Activated CD4-positive, alpha-beta memory T cell treated with anti-CD3 and anti-CD28 coated beads for 36 hours (primary cell): ENCODE measurements at regions not wholly inside any gene's neighbourhood (a gene's known extent, or its start where the extent isn't known, plus 50 kb on each side); places are given as distances from the start of the nearest gene placed in this dataset.

Source experiments
- CTCF ChIA-PET: fragments of 350-600 bp; sonication (Branson Sonifier 250); formaldehyde crosslinking; loops from one replicate; lab custom pipeline; 2021; ENCODE audit warnings: antibody characterized with exemption, inconsistent platforms; lab: Charles Lee
- POLR2A ChIA-PET: fragments of 350-600 bp; sonication (Branson Sonifier 250); formaldehyde crosslinking; loops from one replicate; lab custom pipeline; 2021; ENCODE audit warnings: antibody characterized with exemption; lab: Charles Lee
- DNase-seq: peaks from one replicate; pipeline ENCODE4 v3.0.0-alpha.2; 2020
- H3K27ac Mint-ChIP-seq: one replicate; pipeline ENCODE4 v1.8.0; 2021; ENCODE audit warnings: mixed read lengths
- H3K27me3 Mint-ChIP-seq: one replicate; pipeline ENCODE4 v1.8.0; 2021; ENCODE audit warnings: mixed read lengths
- H3K36me3 Mint-ChIP-seq: one replicate; pipeline ENCODE4 v1.8.0; 2021; ENCODE audit warnings: mixed read lengths
- H3K4me1 Mint-ChIP-seq: one replicate; pipeline ENCODE4 v1.8.0; 2021; ENCODE audit warnings: low read depth, mixed read lengths
- H3K4me3 Mint-ChIP-seq: one replicate; pipeline ENCODE4 v1.8.0; 2021; ENCODE audit warnings: mild to moderate bottlenecking, mixed read lengths
- H3K9me3 Mint-ChIP-seq: one replicate; pipeline ENCODE4 v1.8.0; 2021; ENCODE audit warnings: mixed read lengths
- intact Hi-C: fragments of 100-400 bp; cut with micrococcal nuclease; formaldehyde crosslinking; loops from one replicate; pipeline ENCODE4 v1.15.1; 2023

DNA sequence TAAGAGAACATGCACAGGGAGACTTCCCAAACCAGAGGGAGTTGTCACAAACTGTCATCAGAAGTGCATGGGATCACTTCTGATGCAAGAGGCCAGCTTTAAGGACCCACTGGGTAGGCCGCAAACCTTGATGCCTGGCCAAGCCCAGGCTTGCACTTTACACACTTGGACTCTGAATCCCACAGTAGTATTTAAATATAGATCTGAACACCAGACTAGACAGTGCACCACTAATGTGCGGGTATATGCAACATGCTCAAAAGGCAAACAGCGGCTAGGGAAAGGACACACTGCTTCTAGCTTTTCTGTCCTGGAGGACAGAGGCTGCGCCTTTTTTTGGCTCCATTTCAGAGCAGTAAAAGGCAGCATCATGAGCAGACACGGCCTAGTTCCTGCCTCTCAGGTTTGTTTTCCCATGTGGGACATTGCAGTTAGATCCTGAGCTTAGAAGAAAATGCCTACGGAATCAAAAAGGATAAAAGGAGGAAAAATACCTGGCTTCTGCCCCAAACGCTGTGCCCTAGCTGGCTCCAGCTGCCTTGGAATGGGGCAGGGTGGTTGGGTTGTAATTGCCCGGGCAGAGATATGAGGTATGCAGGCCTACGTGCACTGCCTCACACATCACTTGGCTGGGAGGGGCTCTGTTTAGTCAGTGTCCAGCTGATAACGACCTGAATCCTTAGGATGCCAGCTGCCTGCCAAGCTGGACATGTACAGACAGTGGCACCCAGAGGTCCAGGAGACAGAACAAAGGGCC is 84.5 kb upstream of the EGLN3 start:
- Mint-ChIP-seq H3K4me1 (no peaks in the 10 kb centered on the region), H3K27me3 (peaks cover 1% of the 10 kb centered on the region), H3K36me3 (no peaks in the 10 kb centered on the region), H3K27ac (no peak overlapping the region), H3K4me3 (no peak overlapping the region), H3K9me3 (no peaks in the 10 kb centered on the region)
- intact Hi-C loops: no loop called here
- CTCF ChIA-PET: no interaction called here
- DNase-seq: no peak
- POLR2A ChIA-PET: no interaction called here

DNA sequence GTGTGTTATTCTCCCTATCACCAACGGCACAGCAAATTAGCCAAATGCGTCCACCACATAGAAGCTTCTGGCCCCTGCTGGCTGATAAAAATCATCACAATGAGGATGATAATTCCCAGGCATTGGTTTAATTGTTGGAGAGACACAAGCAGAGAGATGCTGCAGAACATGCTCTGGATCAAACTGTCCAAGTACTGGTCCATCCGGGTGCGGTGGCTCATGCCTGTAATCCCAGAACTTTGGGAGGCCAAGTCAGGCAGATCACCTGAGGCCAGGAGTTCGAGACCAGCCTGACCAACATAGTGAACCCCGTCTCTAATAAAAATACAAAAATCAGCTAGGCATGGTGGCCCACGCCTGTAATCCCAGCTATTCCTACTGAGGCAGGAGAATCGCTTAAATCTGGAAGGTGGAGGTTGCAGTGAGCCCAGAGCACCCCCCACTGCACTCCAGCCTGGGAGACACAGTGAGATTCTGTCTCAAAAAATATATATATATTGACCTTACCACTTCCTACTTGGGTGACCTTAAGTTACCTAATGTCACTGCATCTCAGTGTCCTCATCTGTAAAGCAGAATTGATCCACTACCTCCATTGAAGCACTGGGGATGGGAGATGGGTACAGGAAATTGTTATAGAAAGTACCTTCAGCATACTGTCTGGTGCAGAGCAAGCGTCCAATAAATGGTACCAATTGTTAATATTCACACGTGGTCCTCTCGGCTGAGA is 83.7 kb upstream of the EGLN3 start:
- no peak for DNase-seq
- ChIA-PET POLR2A (no interaction called here), CTCF (no interaction called here)
- intact Hi-C loops: no loop called here
- H3K27me3 Mint-ChIP-seq: peaks cover 1% of the 10 kb centered on the region
- no peaks in the 10 kb centered on the region for H3K36me3 Mint-ChIP-seq
- H3K27ac Mint-ChIP-seq: no peak overlapping the region
- no peaks in the 10 kb centered on the region for H3K4me1 Mint-ChIP-seq
- H3K9me3 Mint-ChIP-seq: no peaks in the 10 kb centered on the region
- H3K4me3 Mint-ChIP-seq: no peak overlapping the region

DNA sequence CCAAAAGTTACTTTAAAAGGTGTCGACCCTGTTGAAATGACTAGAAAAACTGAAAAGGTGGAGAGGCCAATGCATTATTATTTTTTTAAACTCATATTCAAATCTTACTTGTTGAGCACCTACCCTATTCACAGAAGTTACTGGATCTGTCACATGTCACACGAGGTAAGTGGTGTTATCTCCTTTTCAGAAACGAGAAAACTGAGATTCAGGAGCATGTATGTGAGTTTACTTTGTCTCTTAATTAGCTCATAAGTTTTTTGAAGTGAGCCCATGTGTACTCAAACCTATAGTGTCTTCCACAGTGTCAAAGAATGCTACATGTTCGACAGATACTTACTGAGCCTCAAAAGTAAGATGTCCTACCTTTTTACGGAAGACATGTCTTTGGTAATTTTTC is 81.8 kb upstream of the EGLN3 start:
- no peaks in the 10 kb centered on the region for H3K36me3 Mint-ChIP-seq
- CTCF ChIA-PET: interaction anchor here (1.1 kb wide), 1 partner anchor 66 kb away, joined by 3 read pairs; no protein-coding TSS in a partner anchor
- no peak overlapping the region for H3K27ac Mint-ChIP-seq
- H3K4me1 Mint-ChIP-seq: no peaks in the 10 kb centered on the region
- no peak for DNase-seq
- POLR2A ChIA-PET: no interaction called here
- no peak overlapping the region for H3K4me3 Mint-ChIP-seq
- intact Hi-C loops: no loop called here
- H3K27me3 Mint-ChIP-seq: peaks cover 1% of the 10 kb centered on the region
- no peaks in the 10 kb centered on the region for H3K9me3 Mint-ChIP-seq

DNA sequence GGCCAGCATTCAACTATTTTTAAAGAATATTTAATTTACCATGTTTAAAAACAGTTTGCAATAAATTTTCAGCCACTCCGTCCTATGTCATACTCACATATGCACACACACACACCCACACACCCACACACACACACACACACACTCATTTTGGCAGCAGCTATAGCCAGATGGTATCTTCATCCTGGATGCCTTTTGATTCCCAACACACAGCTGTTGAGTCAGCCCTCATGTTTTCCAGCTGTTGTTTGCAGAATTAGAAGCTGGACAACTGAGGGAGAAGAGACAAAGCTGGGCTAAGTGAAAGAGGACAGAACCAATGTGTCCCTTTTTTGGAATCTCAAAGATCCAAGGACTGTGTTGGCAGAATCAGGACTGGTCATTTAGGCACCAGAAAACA is 80.0 kb upstream of the EGLN3 start:
- ChIA-PET CTCF (no interaction called here), POLR2A (no interaction called here)
- H3K36me3 Mint-ChIP-seq: no peaks in the 10 kb centered on the region
- peaks cover 1% of the 10 kb centered on the region for H3K27me3 Mint-ChIP-seq
- DNase-seq: no peak
- no peak overlapping the region for H3K27ac Mint-ChIP-seq
- no peaks in the 10 kb centered on the region for H3K4me1 Mint-ChIP-seq
- no peaks in the 10 kb centered on the region for H3K9me3 Mint-ChIP-seq
- no peak overlapping the region for H3K4me3 Mint-ChIP-seq
- intact Hi-C loops: no loop called here

DNA sequence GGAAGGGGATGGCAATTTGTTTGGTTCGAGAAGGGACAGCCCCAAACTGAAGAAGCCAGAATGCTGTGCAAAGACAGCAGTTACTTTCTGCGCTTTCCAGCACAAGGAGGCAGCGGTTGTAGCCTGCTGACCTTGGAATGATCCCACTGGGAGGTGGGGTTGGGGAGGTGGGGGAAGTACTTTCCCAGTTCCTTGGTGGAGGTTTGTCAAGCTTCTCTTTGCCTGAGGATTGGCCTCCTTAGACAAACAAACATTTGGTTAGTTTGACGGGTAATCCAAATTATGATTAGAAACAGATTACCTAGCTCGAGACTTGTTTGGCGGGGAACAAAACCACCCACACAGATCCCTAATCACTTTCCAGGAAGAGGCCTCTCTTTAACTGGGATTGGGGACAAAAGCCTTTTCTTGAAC is 79.1 kb upstream of the EGLN3 start:
- Mint-ChIP-seq H3K27me3 (peaks cover 1% of the 10 kb centered on the region), H3K9me3 (no peaks in the 10 kb centered on the region), H3K27ac (no peak overlapping the region), H3K4me3 (no peak overlapping the region), H3K4me1 (no peaks in the 10 kb centered on the region), H3K36me3 (no peaks in the 10 kb centered on the region)
- CTCF ChIA-PET: no interaction called here
- intact Hi-C loops: no loop called here
- POLR2A ChIA-PET: no interaction called here
- no peak for DNase-seq

DNA sequence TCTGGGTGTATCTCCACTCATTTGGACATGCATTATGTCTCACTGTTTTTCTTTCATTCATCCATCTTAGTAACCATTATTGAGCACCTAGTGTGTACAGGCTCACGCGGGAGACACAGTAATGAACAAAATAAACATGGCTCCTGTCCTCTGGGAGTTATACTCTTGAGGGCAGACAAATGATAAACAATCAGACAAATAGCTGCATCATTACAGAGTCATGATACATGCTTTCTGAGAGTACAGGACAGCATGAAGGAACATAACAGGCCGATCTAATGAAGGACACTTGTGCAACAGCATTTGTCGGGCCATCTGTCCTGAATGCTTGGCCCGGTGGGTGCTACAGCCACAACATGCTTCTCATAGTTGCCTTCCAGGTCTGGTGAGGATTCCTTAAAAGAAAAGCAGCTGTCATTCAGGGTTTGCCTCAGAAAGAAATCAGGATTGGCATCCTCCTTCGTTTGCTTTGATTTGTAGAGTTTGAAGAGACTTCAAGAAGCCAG is 77.2 kb upstream of the EGLN3 start:
- Mint-ChIP-seq H3K27ac (no peak overlapping the region), H3K4me3 (no peak overlapping the region), H3K36me3 (no peaks in the 10 kb centered on the region), H3K27me3 (peaks cover 1% of the 10 kb centered on the region), H3K4me1 (no peaks in the 10 kb centered on the region), H3K9me3 (no peaks in the 10 kb centered on the region)
- intact Hi-C loops: no loop called here
- DNase-seq: no peak
- POLR2A ChIA-PET: no interaction called here
- CTCF ChIA-PET: no interaction called here

DNA sequence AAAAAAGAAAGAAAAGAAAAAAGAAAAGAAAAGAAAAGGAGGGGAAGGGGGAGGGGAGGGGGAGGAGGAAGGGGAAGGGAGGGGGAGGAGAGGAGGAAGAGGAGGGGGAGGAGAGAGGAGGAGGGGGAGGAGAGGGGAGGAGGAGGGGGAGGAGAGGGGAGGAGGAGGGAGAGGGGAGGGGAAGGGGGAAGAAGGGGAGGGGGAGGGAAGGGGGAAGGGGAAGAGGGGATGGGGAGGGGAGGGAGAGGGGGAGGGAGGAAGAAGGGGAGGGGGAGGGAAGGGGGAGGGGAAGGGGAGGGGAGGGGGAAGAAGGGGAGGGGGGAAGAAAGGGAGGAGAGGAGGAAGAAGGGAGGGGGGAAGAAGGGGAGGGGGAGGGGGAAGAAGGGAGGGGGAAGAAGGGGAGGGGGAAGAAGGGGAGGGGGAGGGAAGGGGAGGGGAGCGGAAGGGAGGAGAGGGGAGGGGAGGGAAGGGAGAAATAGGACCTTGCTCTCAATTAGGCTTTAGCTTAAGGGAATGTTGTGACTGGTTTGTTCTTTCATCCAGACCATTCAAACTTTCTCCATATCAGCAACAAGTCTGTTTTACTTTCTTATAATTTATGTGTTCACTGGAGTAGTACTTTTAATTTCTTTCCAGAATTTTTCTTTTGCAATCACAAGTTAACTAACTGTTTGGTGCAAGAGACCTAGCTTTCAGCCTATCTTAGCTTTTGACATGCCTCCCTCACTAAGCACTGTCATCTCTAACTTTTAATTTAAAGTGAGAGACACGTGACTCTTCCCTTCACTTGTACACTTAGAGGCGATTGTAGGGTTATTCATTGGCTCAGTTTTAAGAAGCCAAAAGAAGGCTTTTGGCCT is 76.5 kb upstream of the EGLN3 start:
- H3K36me3 Mint-ChIP-seq: no peaks in the 10 kb centered on the region
- no peaks in the 10 kb centered on the region for H3K4me1 Mint-ChIP-seq
- no peak overlapping the region for H3K27ac Mint-ChIP-seq
- POLR2A ChIA-PET: no interaction called here
- intact Hi-C loops: no loop called here
- no peak for DNase-seq
- no peak overlapping the region for H3K4me3 Mint-ChIP-seq
- CTCF ChIA-PET: no interaction called here
- H3K9me3 Mint-ChIP-seq: no peaks in the 10 kb centered on the region
- peaks cover 1% of the 10 kb centered on the region for H3K27me3 Mint-ChIP-seq

DNA sequence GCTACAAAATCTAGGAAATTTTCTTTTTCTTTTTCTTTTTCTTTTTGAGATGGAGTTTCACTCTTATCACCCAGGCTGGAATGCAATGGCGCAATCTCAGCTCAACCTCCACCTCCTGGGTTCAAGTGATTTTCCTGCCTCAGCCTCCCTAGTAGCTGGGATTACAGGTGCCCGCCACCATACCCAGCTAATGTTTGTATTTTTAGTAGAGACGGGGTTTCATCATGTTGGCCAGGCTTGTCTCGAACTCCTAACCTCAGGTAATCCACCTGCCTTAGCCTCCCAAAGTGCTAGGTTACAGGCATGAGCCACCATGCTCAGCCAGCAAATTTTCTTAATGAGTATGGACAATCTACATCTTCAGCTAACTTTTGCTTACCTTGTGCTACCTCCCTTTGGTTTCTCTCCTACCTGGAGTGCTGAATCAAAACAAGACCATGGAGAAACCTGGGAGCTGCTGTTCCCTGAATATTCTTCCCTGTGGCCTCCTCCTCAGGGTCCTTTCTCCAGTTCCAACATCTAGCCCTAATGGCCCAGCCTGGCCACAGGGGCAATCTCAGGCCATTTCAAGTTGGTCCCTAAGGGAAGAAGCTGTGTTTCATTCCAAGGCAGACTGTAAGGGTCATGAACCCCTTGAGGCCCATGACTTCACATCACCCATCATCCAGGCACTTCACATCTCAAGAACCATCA is 74.6 kb upstream of the EGLN3 start:
- intact Hi-C loops: no loop called here
- H3K36me3 Mint-ChIP-seq: no peaks in the 10 kb centered on the region
- no peaks in the 10 kb centered on the region for H3K4me1 Mint-ChIP-seq
- H3K27me3 Mint-ChIP-seq: peaks cover 1% of the 10 kb centered on the region
- DNase-seq: no peak
- POLR2A ChIA-PET: no interaction called here
- no peak overlapping the region for H3K27ac Mint-ChIP-seq
- no peaks in the 10 kb centered on the region for H3K9me3 Mint-ChIP-seq
- no peak overlapping the region for H3K4me3 Mint-ChIP-seq
- CTCF ChIA-PET: no interaction called here

DNA sequence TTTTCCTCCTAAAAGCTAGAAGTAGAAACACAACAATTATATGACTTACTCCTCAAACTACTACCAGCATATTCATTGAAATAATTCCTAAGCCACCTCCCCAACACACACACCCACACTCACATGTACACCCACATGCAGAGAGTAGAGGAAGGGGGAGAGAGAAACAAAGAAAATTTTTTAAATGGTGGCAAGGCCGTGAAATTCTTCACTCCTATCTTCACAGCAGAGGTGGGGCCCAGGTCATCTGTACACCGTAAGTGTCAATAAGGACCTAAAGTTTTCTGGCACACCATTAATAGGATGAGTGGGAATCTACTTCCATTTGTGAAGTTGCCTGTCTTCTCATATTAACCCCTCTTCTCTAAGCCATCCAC is 73.9 kb upstream of the EGLN3 start:
- H3K9me3 Mint-ChIP-seq: no peaks in the 10 kb centered on the region
- H3K4me3 Mint-ChIP-seq: no peak overlapping the region
- DNase-seq: no peak
- ChIA-PET POLR2A (no interaction called here), CTCF (no interaction called here)
- no peak overlapping the region for H3K27ac Mint-ChIP-seq
- intact Hi-C loops: no loop called here
- H3K36me3 Mint-ChIP-seq: no peaks in the 10 kb centered on the region
- peaks cover under 1% of the 10 kb centered on the region for H3K4me1 Mint-ChIP-seq
- H3K27me3 Mint-ChIP-seq: peaks cover 1% of the 10 kb centered on the region

DNA sequence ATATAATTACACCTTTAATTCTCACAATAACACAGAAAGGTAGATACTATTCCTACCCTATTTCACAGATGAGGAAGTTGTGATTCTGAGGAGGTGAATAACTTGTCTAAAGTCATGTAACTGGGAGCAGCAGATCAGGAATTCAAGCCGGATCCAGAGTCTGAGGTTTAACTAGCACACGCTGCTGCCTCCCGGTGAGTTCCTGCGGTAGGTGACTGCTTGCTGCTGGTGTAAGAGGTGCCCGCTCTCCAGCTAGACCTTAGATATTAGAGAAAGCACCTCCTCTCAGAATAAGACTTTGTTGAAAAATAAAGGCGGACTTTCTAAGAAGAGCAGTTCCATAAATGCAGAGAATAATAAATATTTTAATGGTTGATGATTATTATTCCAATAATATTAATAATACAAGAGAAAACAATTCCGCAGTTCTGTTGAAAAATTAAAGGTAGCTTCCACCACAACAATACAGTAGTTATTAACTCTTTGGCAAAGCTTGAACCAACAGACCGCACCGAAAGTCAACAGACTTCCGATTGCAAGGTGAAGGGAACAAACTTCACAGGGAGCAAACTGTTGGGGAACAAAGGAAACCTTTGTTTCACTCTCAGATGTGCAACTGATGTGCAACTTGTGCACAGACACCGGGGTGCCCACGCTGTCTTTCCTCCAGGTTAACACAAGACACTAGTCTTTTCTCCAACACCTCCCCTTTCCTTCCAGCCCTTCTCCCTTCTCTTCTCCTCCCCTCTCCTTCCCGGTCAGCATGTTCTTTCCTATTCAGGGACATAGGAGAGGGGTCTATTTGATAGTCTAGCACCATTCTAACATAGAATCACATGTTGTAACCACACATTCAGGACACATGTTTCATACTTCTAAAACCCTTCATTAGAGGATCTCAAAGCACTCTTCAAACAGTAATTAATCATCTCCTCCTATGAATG is 73.2 kb upstream of the EGLN3 start:
- H3K4me3 Mint-ChIP-seq: no peak overlapping the region
- CTCF ChIA-PET: no interaction called here

DNA sequence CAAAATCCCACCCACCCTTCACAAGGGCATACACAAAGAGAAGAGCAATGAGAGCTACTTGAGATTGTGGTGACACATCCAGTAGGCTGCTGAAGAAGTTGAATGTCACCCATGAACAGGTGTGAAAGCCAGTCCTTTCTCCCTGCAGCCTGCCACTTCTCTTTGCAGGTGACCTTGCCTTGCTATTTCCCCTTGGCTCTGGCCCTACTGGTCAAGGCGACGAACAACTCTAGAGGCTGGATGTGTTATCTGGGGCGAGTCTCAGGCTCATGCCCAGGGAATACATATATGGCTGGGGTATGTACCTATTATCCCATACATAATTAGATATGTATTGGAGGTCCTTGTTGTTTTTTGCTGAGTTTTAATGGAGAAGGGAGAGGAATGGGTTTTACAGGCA is 70.2 kb upstream of the EGLN3 start:
- ChIA-PET CTCF (no interaction called here), POLR2A (no interaction called here)
- H3K4me1 Mint-ChIP-seq: peaks cover 10% of the 10 kb centered on the region

More for the DNA sequence above, 73.2 kb upstream of the EGLN3 start:
- DNase-seq: no peak
- intact Hi-C loops: no loop called here
- Mint-ChIP-seq H3K4me1 (peaks cover 2% of the 10 kb centered on the region), H3K36me3 (no peaks in the 10 kb centered on the region), H3K27me3 (peaks cover 1% of the 10 kb centered on the region), H3K9me3 (no peaks in the 10 kb centered on the region), H3K27ac (no peak overlapping the region)
- POLR2A ChIA-PET: no interaction called here

More for the DNA sequence above, 70.2 kb upstream of the EGLN3 start:
- no peak for DNase-seq
- Mint-ChIP-seq H3K9me3 (no peaks in the 10 kb centered on the region), H3K27me3 (peaks cover 1% of the 10 kb centered on the region), H3K4me3 (no peak overlapping the region), H3K27ac (no peak overlapping the region), H3K36me3 (no peaks in the 10 kb centered on the region)
- intact Hi-C loops: no loop called here
